ENCODE measurements at regions not wholly inside any gene's neighbourhood (a gene's known extent, or its start where the extent isn't known, plus 50 kb on each side); places are given as distances from the start of the nearest gene placed in this dataset.

- 96% methylated on average over 7 of the region's 11 CpGs for WGBS (ENCODE audit: insufficient coverage)
- Histone ChIP-seq H3K4me2 (replicated peaks; ENCODE audit: extremely low read depth, low read length, poor library complexity, severe bottlenecking) (no peak overlapping the region), H3K9me3 (replicated peaks in 1 of 2; ENCODE audit: control insufficient read depth in 1 of 2, insufficient read depth in 1 of 2, low read length in 2 of 2) (peaks cover 29 to 37% of the 10 kb centered on the region in 2 donors), H3K4me3 (replicated peaks in 1 of 3; ENCODE audit: low read depth in 2 of 3, low read length in 3 of 3) (no peak overlapping the region), H3K4me1 (ENCODE audit: control insufficient read depth in 1 of 2, insufficient read depth in 2 of 2, low read length in 2 of 2) (no peaks in the 10 kb centered on the region), H3K9ac (ENCODE audit: insufficient read depth, low read length, poor library complexity, severe bottlenecking) (no peak overlapping the region), H2AFZ (ENCODE audit: insufficient read depth, low read depth, low read length, poor library complexity, severe bottlenecking) (no peak overlapping the region), H3K79me2 (ENCODE audit: insufficient read depth, low read length) (no peaks in the 10 kb centered on the region), H4K20me1 (ENCODE audit: insufficient read depth, low read length) (no peaks in the 10 kb centered on the region), H3K27me3 (ENCODE audit: control insufficient read depth in 2 of 2, insufficient read depth in 2 of 2, low read length in 2 of 2) (no peaks in the 10 kb centered on the region), H3K27ac (ENCODE audit: low read depth in 1 of 2, low read length in 2 of 2) (no peak overlapping the region), H3K36me3 (replicated peaks in 1 of 2; ENCODE audit: control insufficient read depth in 1 of 2, insufficient read depth in 2 of 2, low read length in 2 of 2) (no peaks in the 10 kb centered on the region)
- TF ChIP-seq, protein P1, sequence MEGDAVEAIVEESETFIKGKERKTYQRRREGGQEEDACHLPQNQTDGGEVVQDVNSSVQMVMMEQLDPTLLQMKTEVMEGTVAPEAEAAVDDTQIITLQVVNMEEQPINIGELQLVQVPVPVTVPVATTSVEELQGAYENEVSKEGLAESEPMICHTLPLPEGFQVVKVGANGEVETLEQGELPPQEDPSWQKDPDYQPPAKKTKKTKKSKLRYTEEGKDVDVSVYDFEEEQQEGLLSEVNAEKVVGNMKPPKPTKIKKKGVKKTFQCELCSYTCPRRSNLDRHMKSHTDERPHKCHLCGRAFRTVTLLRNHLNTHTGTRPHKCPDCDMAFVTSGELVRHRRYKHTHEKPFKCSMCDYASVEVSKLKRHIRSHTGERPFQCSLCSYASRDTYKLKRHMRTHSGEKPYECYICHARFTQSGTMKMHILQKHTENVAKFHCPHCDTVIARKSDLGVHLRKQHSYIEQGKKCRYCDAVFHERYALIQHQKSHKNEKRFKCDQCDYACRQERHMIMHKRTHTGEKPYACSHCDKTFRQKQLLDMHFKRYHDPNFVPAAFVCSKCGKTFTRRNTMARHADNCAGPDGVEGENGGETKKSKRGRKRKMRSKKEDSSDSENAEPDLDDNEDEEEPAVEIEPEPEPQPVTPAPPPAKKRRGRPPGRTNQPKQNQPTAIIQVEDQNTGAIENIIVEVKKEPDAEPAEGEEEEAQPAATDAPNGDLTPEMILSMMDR (IDR thresholded peaks at IDR 0.05): no peak
- no peak for DNase-seq
- H3K4me1 Mint-ChIP-seq: no peaks in the 10 kb centered on the region
- intact Hi-C loops (cut with micrococcal nuclease): no loop called here
- H3K36me3 Mint-ChIP-seq: no peaks in the 10 kb centered on the region
- H3K9me3 Mint-ChIP-seq: peaks cover 14 to 28% (median 19%) of the 10 kb centered on the region in 7 donors
- no peak overlapping the region for H3K27ac Mint-ChIP-seq
- no peak overlapping the region for H3K4me3 Mint-ChIP-seq
- H3K27me3 Mint-ChIP-seq (ENCODE audit: low read depth in 3 of 3): no peaks in the 10 kb centered on the region
Measured at GRCh38 chr4:116599859-116600258, 485.5 kb downstream of the TRAM1L1 start.

DNA sequence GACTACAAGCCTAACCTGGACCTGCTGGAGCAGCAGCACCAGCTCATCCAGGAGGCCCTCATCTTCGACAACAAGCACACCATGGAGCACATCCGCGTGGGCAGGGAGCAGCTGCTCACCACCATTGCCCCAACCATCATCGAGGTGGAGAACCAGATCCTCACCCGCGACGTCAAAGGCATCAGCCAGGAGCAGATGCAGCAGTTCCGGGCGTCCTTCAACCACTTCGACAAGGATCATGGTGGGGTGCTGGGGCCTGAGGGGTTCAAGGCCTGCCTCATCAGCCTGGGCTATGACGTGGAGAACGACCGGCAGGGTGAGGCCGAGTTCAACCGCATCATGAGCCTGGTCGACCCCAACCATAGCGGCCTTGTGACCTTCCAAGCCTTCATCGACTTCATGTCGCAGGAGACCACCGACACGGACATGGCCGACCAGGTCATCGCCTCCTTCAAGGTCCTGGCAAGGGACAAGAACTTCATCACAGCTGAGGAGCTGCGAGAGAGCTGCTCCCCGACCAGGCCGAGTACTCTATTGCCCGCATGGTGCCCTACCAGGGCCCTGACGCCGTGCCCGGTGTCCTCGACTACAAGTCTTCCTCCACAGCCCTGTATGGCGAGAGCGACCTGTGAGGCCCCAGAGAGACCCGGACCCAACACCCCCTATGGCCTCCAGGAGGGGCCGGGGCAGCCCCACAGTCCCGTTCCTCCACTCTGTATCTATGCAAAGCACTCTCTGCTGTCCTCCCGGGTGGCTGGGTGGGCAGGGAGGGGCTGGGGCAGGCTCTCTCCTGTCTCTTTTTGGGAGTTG is 486.2 kb downstream of the TRAM1L1 start:
- TF ChIP-seq, protein P1 (IDR thresholded peaks at IDR 0.05): no peak
- no peaks in the 10 kb centered on the region for H3K36me3 Mint-ChIP-seq
- no peaks in the 10 kb centered on the region for H3K4me1 ChIP-seq (ENCODE audit: control insufficient read depth in 1 of 2, insufficient read depth in 2 of 2, low read length in 2 of 2)
- peaks cover 29 to 34% of the 10 kb centered on the region in 2 donors for H3K9me3 ChIP-seq (replicated peaks in 1 of 2; ENCODE audit: control insufficient read depth in 1 of 2, insufficient read depth in 1 of 2, low read length in 2 of 2)
- no peak overlapping the region for H3K4me3 Mint-ChIP-seq
- H3K9ac ChIP-seq (ENCODE audit: insufficient read depth, low read length, poor library complexity, severe bottlenecking): no peak overlapping the region
- no peaks in the 10 kb centered on the region for H3K27me3 Mint-ChIP-seq (ENCODE audit: low read depth in 3 of 3)
- no peak overlapping the region for H3K4me2 ChIP-seq (replicated peaks; ENCODE audit: extremely low read depth, low read length, poor library complexity, severe bottlenecking)
- intact Hi-C loops (cut with micrococcal nuclease): no loop called here
- no peak overlapping the region for H3K27ac Mint-ChIP-seq
- H3K4me1 Mint-ChIP-seq: no peaks in the 10 kb centered on the region
- no peaks in the 10 kb centered on the region for H3K27me3 ChIP-seq (ENCODE audit: control insufficient read depth in 2 of 2, insufficient read depth in 2 of 2, low read length in 2 of 2)
- WGBS (ENCODE audit: insufficient coverage): 98% methylated on average over 27 of the region's 37 CpGs
- no peaks in the 10 kb centered on the region for H3K79me2 ChIP-seq (ENCODE audit: insufficient read depth, low read length)
- no peak for DNase-seq
- H4K20me1 ChIP-seq (ENCODE audit: insufficient read depth, low read length): no peaks in the 10 kb centered on the region
- H3K4me3 ChIP-seq (replicated peaks in 1 of 3; ENCODE audit: low read depth in 2 of 3, low read length in 3 of 3): no peak overlapping the region
- no peaks in the 10 kb centered on the region for H3K36me3 ChIP-seq (replicated peaks in 1 of 2; ENCODE audit: control insufficient read depth in 1 of 2, insufficient read depth in 2 of 2, low read length in 2 of 2)
- H2AFZ ChIP-seq (ENCODE audit: insufficient read depth, low read depth, low read length, poor library complexity, severe bottlenecking): no peak overlapping the region
- H3K9me3 Mint-ChIP-seq: peaks cover 14 to 27% (median 19%) of the 10 kb centered on the region in 7 donors
- H3K27ac ChIP-seq (ENCODE audit: low read depth in 1 of 2, low read length in 2 of 2): no peak overlapping the region

Measured in CD14-positive monocyte (primary cell).